NCI-H146 treated with DMSO at 0.1 percent for 48 hours (cell line): ENCODE measurements at regions not wholly inside any gene's neighbourhood (a gene's known extent, or its start where the extent isn't known, plus 50 kb on each side); places are given as distances from the start of the nearest gene placed in this dataset.

Source experiments
- DNase-seq: peaks from one replicate; lab custom pipeline; 2025; ENCODE audit not compliant: unreplicated experiment; lab: John Stamatoyannopoulos, UW

GRCh38 chr11:119941636-119942411 is 196.1 kb downstream of the TRIM29 start:
- DNase-seq = no peak

- no peak for DNase-seq
Measured at GRCh38 chr11:119941171-119941570, 196.7 kb downstream of the TRIM29 start.

GRCh38 chr11:119940401-119940976 is 197.4 kb downstream of the TRIM29 start:
- no peak for DNase-seq

GRCh38 chr11:119937412-119937811 is 200.5 kb downstream of the TRIM29 start:
- no peak for DNase-seq

- DNase-seq = no peak
Measured at GRCh38 chr11:119936426-119936825, 201.5 kb downstream of the TRIM29 start.

DNA sequence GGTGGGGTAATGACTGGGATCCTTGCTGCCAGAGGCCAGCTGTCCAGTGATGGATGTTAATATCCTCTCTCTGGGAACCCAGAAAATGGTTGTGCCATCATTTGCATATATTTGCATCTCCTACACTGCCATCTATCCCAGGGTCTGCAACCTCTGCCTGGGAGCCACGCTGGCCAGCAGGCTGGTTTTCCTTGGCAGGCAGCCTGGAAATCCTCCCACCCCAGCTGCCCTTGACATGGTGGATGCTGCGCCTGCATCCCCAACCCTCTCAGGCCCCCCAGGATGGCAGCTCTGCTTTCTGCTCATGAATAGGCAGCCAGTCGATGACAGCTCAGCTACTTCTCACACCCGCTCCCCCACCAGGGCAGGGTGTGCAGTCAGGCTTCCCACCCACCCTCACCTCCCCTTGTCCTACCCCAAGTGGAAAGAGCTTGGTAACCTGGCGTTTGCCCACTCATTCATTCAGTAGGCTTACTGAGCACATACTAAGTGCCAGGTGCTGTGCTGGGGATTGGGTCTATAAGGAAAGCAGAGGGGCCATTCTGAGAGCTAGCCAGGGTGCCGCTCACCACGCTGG is 202.5 kb downstream of the TRIM29 start:
- DNase-seq = no peak

DNA sequence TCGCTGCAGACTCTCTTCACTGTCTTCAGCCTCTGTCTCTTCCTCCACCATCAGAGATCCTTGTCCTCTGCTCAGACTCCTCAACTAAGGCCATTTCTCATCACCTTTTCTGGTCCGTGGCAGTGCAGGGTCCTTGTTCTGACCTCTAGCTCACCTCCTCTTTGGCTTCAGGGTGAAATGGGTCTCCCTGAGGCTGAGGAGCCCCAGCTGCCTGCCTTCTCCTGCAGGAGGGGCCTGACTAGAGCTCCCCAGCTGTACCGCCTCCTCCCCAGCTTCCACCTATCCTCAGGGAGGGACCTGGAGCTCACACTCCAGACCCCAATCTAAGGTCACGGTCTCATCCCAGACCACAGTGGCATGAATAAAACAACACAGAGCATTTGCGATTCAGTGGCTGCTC is 203.0 kb downstream of the TRIM29 start:
- no peak for DNase-seq

DNA sequence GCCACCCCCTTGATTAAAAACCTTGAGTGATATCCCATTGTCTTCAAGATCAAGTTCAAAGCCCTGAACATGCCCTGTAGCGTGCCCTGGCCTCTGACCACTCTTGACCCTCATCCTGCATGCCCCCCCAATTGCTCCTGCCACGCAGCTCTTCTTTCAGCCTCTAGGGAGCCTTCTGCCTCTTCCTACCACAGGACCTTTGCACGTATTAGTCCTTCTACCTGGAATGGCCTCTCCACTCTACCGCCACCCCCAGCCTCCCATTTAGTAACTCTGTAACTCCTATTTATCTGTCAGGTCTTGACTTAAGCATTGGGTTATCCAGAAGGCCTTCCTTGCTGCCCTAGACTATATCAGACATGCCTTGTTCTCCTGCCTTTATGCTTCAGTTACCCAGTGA is 203.6 kb downstream of the TRIM29 start:
- DNase-seq = no peak

- no peak for DNase-seq
Measured at GRCh38 chr11:119933584-119933983, 204.3 kb downstream of the TRIM29 start.

- no peak for DNase-seq
Measured at GRCh38 chr11:119932828-119933562, 204.0 kb upstream of the NECTIN1 start.

DNA sequence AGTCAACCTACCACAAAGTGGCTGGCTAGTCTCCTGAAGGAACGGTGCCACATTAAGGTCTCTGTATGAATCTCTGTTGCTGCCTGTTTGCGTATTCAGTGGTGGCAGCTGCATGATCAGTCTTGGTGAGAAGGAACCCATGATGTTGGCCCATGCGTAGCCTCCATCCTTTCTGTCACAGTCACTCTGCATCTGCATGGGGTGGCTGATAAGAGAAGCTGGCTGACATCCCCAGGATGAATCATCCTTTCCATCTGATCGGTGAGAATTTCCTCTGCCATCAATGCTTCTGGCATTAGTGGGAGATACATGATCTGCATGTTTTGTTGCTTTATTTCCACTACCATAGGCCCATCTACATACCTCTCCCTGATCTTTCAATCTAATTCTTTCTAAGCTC is 199.0 kb upstream of the NECTIN1 start:
- no peak for DNase-seq

DNA sequence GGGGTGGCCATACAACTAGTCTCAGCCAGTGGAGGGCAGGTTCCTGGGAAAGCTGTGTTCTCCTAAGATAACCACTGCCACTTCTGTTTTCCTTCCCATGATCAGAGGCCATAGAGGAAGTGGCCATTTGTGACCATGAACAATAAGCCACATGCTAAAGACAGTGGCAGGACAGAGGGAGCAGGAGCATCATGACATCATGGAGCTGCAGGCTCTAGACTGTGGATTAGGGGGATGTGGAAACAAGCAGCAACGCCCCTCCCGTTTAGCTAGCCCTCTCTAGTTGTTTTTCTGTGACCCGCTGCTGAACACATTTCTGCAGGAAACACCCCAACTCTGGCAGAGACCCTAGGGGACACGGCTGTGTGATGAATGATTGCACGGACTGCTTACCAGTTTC is 195.0 kb upstream of the NECTIN1 start:
- DNase-seq = no peak

DNA sequence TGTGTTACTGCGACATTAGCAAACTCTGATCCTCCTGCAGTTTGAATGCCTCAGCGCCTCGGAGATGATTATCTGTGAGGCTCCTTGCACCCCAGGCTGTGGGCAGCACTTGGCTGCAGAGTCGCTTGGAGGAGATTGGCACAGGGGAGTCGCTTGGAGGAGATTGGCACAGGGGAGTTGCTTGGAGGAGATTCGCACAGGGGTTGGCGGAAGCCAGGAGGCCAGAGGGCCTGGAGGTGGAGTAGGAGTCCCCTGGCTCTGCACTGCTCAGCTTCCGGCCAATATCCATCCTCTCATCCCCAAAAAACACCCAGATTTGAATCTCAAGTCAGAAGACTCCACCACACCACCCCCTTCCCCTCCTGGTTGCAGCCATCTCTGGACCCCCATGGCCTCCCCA is 192.6 kb upstream of the NECTIN1 start:
- no peak for DNase-seq

GRCh38 chr11:119920666-119921387 is 191.8 kb upstream of the NECTIN1 start:
- no peak for DNase-seq

DNA sequence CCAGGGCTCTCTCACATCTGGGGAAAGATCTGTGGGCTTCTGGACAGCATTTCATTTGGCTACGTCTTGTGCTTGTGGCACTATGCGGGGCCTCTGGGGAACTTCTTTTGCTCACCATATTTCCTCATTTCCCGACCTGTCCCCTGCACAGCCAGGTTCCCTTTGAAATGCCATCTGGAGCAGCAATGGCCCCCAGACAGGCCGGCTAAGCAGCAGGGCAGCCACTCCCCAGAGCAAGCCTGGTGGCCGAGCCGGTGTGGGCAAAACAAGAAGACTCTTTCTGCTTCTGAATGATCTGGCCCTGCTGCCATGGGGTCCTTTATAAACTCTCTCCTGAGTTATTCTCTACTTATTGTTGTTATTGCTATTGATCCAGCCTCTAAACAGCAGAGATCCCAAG is 190.7 kb upstream of the NECTIN1 start:
- no peak for DNase-seq

- DNase-seq = no peak
Measured at GRCh38 chr11:119918347-119918746, 189.3 kb upstream of the NECTIN1 start.

GRCh38 chr11:119916568-119916967 is 187.6 kb upstream of the NECTIN1 start:
- DNase-seq = no peak

DNA sequence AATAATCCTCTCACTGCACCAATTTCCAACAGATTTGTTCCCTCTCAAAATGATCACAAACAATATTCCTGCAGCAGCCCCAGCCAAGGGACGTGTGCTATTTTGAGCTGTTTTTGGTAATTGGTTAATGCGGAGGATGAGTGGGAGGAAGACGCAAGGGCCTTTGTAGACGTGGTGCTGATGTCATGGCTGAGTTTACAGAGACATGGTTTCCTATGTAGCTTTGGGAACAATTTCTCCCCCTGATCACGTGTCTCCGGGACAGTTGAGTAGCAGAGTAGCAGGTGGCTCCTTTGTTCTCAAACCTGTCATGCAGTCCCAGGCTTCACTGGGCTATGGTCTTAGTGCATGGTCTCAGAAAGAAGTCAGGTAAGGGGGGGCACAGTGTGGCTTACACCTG is 183.2 kb upstream of the NECTIN1 start:
- DNase-seq = peak; percentile 78

DNA sequence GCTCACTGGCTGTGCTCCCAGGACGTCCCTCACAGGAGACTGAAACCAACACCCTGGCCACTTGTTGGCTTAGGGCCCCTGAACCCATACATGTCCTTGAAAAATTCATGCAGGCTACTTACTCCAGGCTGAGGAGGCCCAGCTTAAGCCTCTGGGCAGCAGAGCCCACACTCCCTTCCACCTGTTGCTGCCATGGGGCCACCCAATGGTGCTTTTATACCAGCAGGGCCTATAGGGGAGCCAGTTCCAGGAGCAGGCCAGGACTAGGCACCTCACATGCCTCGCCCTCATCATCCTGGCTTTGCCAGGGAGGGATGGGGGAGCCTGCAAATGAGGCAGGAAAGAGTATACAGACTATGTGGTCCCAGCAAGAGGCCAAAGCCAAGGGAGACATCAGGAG is 181.7 kb upstream of the NECTIN1 start:
- DNase-seq = no peak

GRCh38 chr11:119910051-119910450 is 181.1 kb upstream of the NECTIN1 start:
- DNase-seq = peak; percentile 78

DNA sequence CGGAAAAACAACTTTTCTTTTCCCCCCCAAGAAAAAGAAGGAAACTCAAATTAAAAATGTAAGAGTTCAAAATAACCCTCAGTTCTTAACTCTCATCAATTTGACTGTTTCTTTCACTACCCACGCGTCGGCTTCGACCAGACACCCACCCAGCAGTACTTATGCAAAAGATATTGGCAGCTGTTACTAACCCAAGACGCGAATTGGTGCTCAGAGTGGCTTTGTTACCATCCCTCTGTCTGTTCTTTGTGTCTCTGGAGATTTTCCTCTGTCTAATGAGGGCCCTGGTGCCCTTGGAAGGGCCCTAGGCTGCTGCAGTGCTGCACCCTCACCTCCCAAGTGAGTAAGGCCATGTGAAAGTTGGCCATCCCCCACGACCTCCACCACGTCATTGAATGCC is 180.5 kb upstream of the NECTIN1 start:
- DNase-seq = no peak
